B cell (primary cell): ENCODE measurements at regions not wholly inside any gene's neighbourhood (a gene's known extent, or its start where the extent isn't known, plus 50 kb on each side); places are given as distances from the start of the nearest gene placed in this dataset.

ENCODE experiments used
- ATAC-seq: fragments of 200-7000 bp; cut with Tn5 transposase; one replicate; pipeline ENCODE4 v1.10.0; 2021; ENCODE audit warnings: low read depth, mild to moderate bottlenecking, moderate number of reproducible peaks, moderate library complexity
- CTCF ChIA-PET: fragments of 350-600 bp; sonication (Branson Sonifier 250); formaldehyde crosslinking; loops from one replicate; lab custom pipeline; 2021; ENCODE audit warnings: antibody characterized with exemption, inconsistent platforms; lab: Charles Lee
- POLR2A ChIA-PET: fragments of 350-600 bp; sonication (Branson Sonifier 250); formaldehyde crosslinking; loops from one replicate; lab custom pipeline; 2021; ENCODE audit warnings: antibody characterized with exemption; lab: Charles Lee
- DNase-seq: peaks from one replicate; pipeline ENCODE4 v3.0.0; 2013
- H2AFZ ChIP-seq: 2 replicates; pipeline ENCODE4 v1.6.1; 2012; ENCODE audit warnings: mild to moderate bottlenecking, low read depth, low read length; ENCODE audit not compliant: insufficient read depth, poor library complexity, severe bottlenecking
- H3K27ac ChIP-seq, 2 donors: 1 replicate in 1 of 2; 2 replicates in 1 of 2; pipeline ENCODE4 v1.5.1; 2012 to 2013; ENCODE audit warnings: low read length in 2 of 2, mild to moderate bottlenecking in 2 of 2, moderate library complexity in 1 of 2
- H3K27me3 ChIP-seq, 4 experiments: fragments of 200-600 bp in 1 of 4; sonication (generic) in 1 of 4; replicated peaks in 1 of 4; 1 replicate in 2 of 4; 2 replicates in 2 of 4; pipeline versions ENCODE4 v1.6.1 to v1.7.0; 2013 to 2016; ENCODE audit warnings: low read length in 3 of 4, mild to moderate bottlenecking in 2 of 4, mixed read lengths in 1 of 4, moderate library complexity in 1 of 4; ENCODE audit not compliant: insufficient read depth in 4 of 4, control insufficient read depth in 3 of 4; ENCODE audit errors: control extremely low read depth in 1 of 4
- H3K36me3 ChIP-seq, 2 experiments: replicated peaks in 1 of 2; 1 replicate in 1 of 2; 2 replicates in 1 of 2; pipeline versions ENCODE4 v1.6.1 to v1.7.1; 2013; ENCODE audit warnings: low read length in 1 of 2; ENCODE audit not compliant: insufficient read depth in 2 of 2, control insufficient read depth in 1 of 2; ENCODE audit errors: control extremely low read depth in 1 of 2, extremely low read depth in 1 of 2
- H3K4me1 ChIP-seq, 2 donors: fragments of 200-600 bp in 1 of 2; sonication (generic) in 1 of 2; 1 replicate in 1 of 2; 2 replicates in 1 of 2; pipeline versions ENCODE4 v1.5.1 to v1.6.1; 2013 to 2017; ENCODE audit warnings: low read length in 2 of 2; ENCODE audit not compliant: control insufficient read depth in 2 of 2, insufficient read depth in 2 of 2
- H3K4me2 ChIP-seq: replicated peaks from 2 replicates; pipeline ENCODE3; 2012; ENCODE audit warnings: mild to moderate bottlenecking, low read depth, low read length; ENCODE audit not compliant: poor library complexity, severe bottlenecking
- H3K4me3 ChIP-seq, 5 experiments: fragments of 200-600 bp in 1 of 5; sonication (generic) in 1 of 5; 1 replicate in 3 of 5; 2 replicates in 2 of 5; pipeline versions ENCODE4 v1.5.1 to v1.7.0; 2011 to 2016; ENCODE audit warnings: low read length in 4 of 5, mild to moderate bottlenecking in 4 of 5, low read depth in 2 of 5, control low read depth in 1 of 5, moderate library complexity in 1 of 5; ENCODE audit not compliant: insufficient read depth in 1 of 5; ENCODE audit errors: control extremely low read depth in 1 of 5, extremely low read depth in 1 of 5
- H3K79me2 ChIP-seq: fragments of 200-600 bp; sonication (generic); one replicate; pipeline ENCODE4 v1.6.0; 2016; ENCODE audit warnings: low read length; ENCODE audit not compliant: control insufficient read depth, insufficient read depth
- H3K9ac ChIP-seq: fragments of 200-600 bp; sonication (generic); 2 replicates; pipeline ENCODE4 v1.6.1; 2017; ENCODE audit warnings: mild to moderate bottlenecking, low read length, moderate library complexity
- H3K9me3 ChIP-seq, 3 donors: one replicate each; pipeline versions ENCODE4 v1.6.1 to v1.7.1; 2013; ENCODE audit warnings: low read length in 2 of 3; ENCODE audit not compliant: control insufficient read depth in 2 of 3, insufficient read depth in 1 of 3; ENCODE audit errors: control extremely low read depth in 1 of 3
- H4K20me1 ChIP-seq: 2 replicates; pipeline ENCODE4 v1.6.0; 2012; ENCODE audit warnings: mild to moderate bottlenecking, low read length; ENCODE audit not compliant: insufficient read depth, control insufficient read depth, poor library complexity, severe bottlenecking
- H3K27ac Mint-ChIP-seq: one replicate; pipeline ENCODE4 v1.8.0; 2021; ENCODE audit warnings: mixed read lengths
- H3K27me3 Mint-ChIP-seq: one replicate; pipeline ENCODE4 v1.8.0; 2021; ENCODE audit warnings: mixed read lengths
- H3K4me1 Mint-ChIP-seq: one replicate; pipeline ENCODE4 v1.8.0; 2021; ENCODE audit warnings: mixed read lengths
- H3K4me3 Mint-ChIP-seq: one replicate; pipeline ENCODE4 v1.8.0; 2021; ENCODE audit warnings: mixed read lengths
- H3K9me3 Mint-ChIP-seq: one replicate; pipeline ENCODE4 v1.8.0; 2022; ENCODE audit warnings: mixed read lengths; ENCODE audit not compliant: insufficient read depth
- CTCF ChIP-seq: fragments of 200-600 bp; IDR thresholded peaks from one replicate; pipeline ENCODE4 v1.8.0; 2022; ENCODE audit warnings: antibody characterized with exemption, mild to moderate bottlenecking
- EZH2 ChIP-seq: IDR thresholded peaks from 2 replicates; pipeline ENCODE4 v1.6.1; 2012; ENCODE audit warnings: borderline replicate concordance, low read depth, mild to moderate bottlenecking, moderate library complexity, low read length; ENCODE audit not compliant: insufficient read depth, poor library complexity, severe bottlenecking
- WGBS: methylation state at CpG from one replicate; pipeline ENCODE4 v1.1.5; 2013; ENCODE audit warnings: missing lambda C conversion rate; ENCODE audit not compliant: insufficient coverage; 5-methylcytosine and 5-hydroxymethylcytosine counted together
- intact Hi-C: fragments of 100-400 bp; cut with micrococcal nuclease; formaldehyde crosslinking; loops from one replicate; pipeline ENCODE4 v1.10.0; 2022

GRCh38 chr20:57797401-57797800 is 87.6 kb upstream of the PMEPA1 start:
- Mint-ChIP-seq H3K9me3 (no peaks in the 10 kb centered on the region), H3K27me3 (peaks cover 17% of the 10 kb centered on the region), H3K27ac (no peak overlapping the region), H3K4me1 (no peaks in the 10 kb centered on the region), H3K4me3 (no peak overlapping the region)
- H4K20me1 ChIP-seq = no peaks in the 10 kb centered on the region
- no CpG with 5 or more reads among the region's 1 CpG for WGBS
- H3K4me3 ChIP-seq = no peak overlapping the region
- H3K79me2 ChIP-seq = no peaks in the 10 kb centered on the region
- ATAC-seq (no peak), DNase-seq (no peak)
- no peak overlapping the region for H3K4me2 ChIP-seq
- no peaks in the 10 kb centered on the region for H3K9me3 ChIP-seq
- H2AFZ ChIP-seq = no peak overlapping the region
- no peaks in the 10 kb centered on the region for H3K4me1 ChIP-seq
- H3K36me3 ChIP-seq = no peaks in the 10 kb centered on the region
- intact Hi-C loops = no loop called here
- TF ChIP-seq EZH2 = no peak
- TF ChIP-seq CTCF = no peak
- POLR2A ChIA-PET = no interaction called here
- no peak overlapping the region for H3K9ac ChIP-seq
- H3K27me3 ChIP-seq = no peaks in the 10 kb centered on the region
- no peak overlapping the region for H3K27ac ChIP-seq
- CTCF ChIA-PET = no interaction called here

GRCh38 chr20:57795977-57796560 is 86.3 kb upstream of the PMEPA1 start:
- Histone ChIP-seq H3K27me3 (no peaks in the 10 kb centered on the region), H4K20me1 (no peaks in the 10 kb centered on the region), H3K27ac (no peak overlapping the region), H3K4me2 (no peak overlapping the region), H3K9me3 (peaks cover 0 to 4% (median 0%) of the 10 kb centered on the region in 3 donors), H3K9ac (no peak overlapping the region), H3K4me1 (no peaks in the 10 kb centered on the region), H2AFZ (no peak overlapping the region), H3K4me3 (no peak overlapping the region), H3K79me2 (no peaks in the 10 kb centered on the region), H3K36me3 (no peaks in the 10 kb centered on the region)
- 81% methylated on average over 6 of the region's 8 CpGs for WGBS
- Mint-ChIP-seq H3K4me3 (no peak overlapping the region), H3K4me1 (peaks cover 2% of the 10 kb centered on the region), H3K9me3 (no peaks in the 10 kb centered on the region), H3K27me3 (peaks cover 14% of the 10 kb centered on the region), H3K27ac (no peak overlapping the region)
- ChIA-PET POLR2A (no interaction called here), CTCF (no interaction called here)
- ATAC-seq = no peak
- no peak for DNase-seq
- TF ChIP-seq EZH2 = no peak
- no peak for TF ChIP-seq CTCF
- intact Hi-C loops = no loop called here
